HFFc6 (cell line): ENCODE measurements at regions not wholly inside any gene's neighbourhood (a gene's known extent, or its start where the extent isn't known, plus 50 kb on each side); places are given as distances from the start of the nearest gene placed in this dataset.

ENCODE experiments used
- DNase-seq: peaks from one replicate; pipeline ENCODE4 v3.0.0-alpha.2; 2018
- H3K27ac Mint-ChIP-seq: 2 replicates; pipeline ENCODE4 v1.8.0; 2020; ENCODE audit warnings: mild to moderate bottlenecking, mixed read lengths
- H3K27me3 Mint-ChIP-seq: 2 replicates; pipeline ENCODE4 v1.8.0; 2021; ENCODE audit warnings: mild to moderate bottlenecking, moderate library complexity, mixed read lengths; ENCODE audit not compliant: insufficient read depth
- H3K36me3 Mint-ChIP-seq: 2 replicates; pipeline ENCODE4 v1.8.0; 2021; ENCODE audit warnings: low read depth, mixed read lengths
- H3K4me1 Mint-ChIP-seq: 2 replicates; pipeline ENCODE4 v1.8.0; 2020; ENCODE audit warnings: low read depth, mixed read lengths
- H3K4me3 Mint-ChIP-seq: 2 replicates; pipeline ENCODE4 v1.8.0; 2020; ENCODE audit warnings: mild to moderate bottlenecking, moderate library complexity, mixed read lengths
- H3K9me3 Mint-ChIP-seq: 2 replicates; pipeline ENCODE4 v1.8.0; 2020; ENCODE audit warnings: mild to moderate bottlenecking, mixed read lengths
- CTCF ChIP-seq: fragments of 200-600 bp; sonication (generic); IDR thresholded peaks from 2 replicates; pipeline ENCODE4 v1.5.0; 2021; ENCODE audit warnings: antibody characterized with exemption, mild to moderate bottlenecking

DNA sequence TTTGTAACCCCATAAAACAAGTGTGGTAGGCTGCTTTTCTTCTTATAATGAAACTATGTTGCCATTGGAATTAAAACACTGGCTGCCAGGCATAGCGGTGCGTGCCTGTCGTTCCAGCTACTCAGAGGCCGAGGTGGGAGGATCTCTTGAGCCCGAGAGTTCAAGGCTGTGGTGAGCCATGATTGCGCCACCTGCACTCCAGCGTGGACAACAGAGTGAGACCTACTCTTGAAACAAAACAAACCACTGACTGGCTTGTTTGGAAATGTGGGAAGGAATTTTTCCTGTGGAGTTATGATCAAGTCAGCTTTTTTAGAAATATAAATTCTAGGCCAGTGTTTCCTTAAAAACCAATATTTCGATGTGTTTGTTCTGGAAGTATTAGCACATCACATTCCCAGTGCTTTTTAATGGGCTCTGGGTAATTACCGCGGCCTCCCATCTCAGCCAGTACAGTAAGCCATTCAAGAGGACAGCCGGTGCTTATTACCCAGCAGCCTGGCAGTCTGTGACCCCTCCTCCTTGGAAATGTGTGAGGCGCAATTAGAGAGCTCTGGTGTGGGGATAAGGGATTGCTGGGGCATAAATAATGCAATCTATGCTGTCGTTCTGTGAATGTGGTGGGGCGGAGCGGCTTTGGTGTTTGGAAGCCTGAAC, 58.3 kb upstream of the TRAK1 start:
- Mint-ChIP-seq H3K4me3 (peak overlapping the region; percentile 66), H3K9me3 (no peaks in the 10 kb centered on the region), H3K4me1 (peaks cover 84% of the 10 kb centered on the region), H3K27me3 (no peaks in the 10 kb centered on the region; the same call in 1 of the 2 replicates), H3K27ac (peak overlapping the region; percentile 83), H3K36me3 (peaks cover 29% of the 10 kb centered on the region)
- peak; percentile 97 for DNase-seq
- peak; percentile 25; the same call in 1 of the 2 replicates for TF ChIP-seq CTCF

DNA sequence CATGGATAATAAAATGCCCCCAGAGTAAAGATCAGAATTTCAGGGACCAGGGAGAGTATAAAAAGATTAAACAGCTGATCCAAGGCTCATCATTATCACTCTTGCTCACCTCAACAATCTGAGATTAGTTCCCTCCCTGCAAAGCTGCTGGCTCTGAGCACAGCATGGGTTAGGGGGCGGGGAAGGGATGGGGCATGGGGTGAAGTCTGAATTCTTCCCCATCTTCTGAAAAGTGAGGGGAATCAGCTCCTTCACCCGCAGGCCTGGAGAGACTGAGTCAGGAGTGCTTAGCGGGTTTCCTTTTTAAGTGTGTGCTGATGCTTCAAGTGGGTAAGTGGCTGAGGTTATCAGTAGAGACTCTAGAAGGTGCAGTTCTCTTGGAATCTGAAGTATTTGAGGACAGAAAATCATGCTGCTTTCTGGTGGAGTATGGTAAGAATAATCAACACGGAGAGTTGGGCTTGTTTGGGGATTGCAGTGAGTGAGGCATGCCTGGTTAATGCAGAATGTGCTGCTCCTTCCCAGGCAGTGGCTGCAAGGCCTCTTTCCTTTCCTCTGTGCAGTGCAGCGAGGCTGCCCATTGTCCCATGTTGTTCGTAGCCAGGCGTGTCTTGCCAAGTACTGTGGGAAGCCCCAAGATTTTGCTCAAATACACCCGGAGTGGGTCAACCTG, 59.2 kb upstream of the TRAK1 start:
- H3K4me1 Mint-ChIP-seq = peaks cover 76% of the 10 kb centered on the region
- H3K27ac Mint-ChIP-seq = peak overlapping the region; percentile 83
- TF ChIP-seq CTCF = no peak
- no peaks in the 10 kb centered on the region for H3K9me3 Mint-ChIP-seq
- peak overlapping the region; percentile 66 for H3K4me3 Mint-ChIP-seq
- peak; percentile 41 for DNase-seq
- no peaks in the 10 kb centered on the region; the same call in 1 of the 2 replicates for H3K27me3 Mint-ChIP-seq
- peaks cover 27% of the 10 kb centered on the region for H3K36me3 Mint-ChIP-seq

- Mint-ChIP-seq H3K27me3 (no peaks in the 10 kb centered on the region; the same call in 1 of the 2 replicates), H3K4me1 (peaks cover 76% of the 10 kb centered on the region), H3K27ac (peak overlapping the region; percentile 5; the same call in 1 of the 2 replicates), H3K36me3 (peaks cover 9% of the 10 kb centered on the region; the same call in 1 of the 2 replicates), H3K9me3 (no peaks in the 10 kb centered on the region), H3K4me3 (no peak overlapping the region)
- DNase-seq = no peak
- TF ChIP-seq CTCF = no peak
Observed at GRCh38 chr3:42028474-42028873, 62.7 kb upstream of the TRAK1 start.

- Mint-ChIP-seq H3K27ac (no peak overlapping the region), H3K4me1 (peaks cover 73% of the 10 kb centered on the region)
Observed at GRCh38 chr3:42027571-42027970, 63.6 kb upstream of the TRAK1 start.

More at GRCh38 chr3:42027571-42027970, 63.6 kb upstream of the TRAK1 start:
- Mint-ChIP-seq H3K36me3 (peaks cover 13% of the 10 kb centered on the region; the same call in 1 of the 2 replicates), H3K9me3 (no peaks in the 10 kb centered on the region), H3K27me3 (no peaks in the 10 kb centered on the region; the same call in 1 of the 2 replicates), H3K4me3 (no peak overlapping the region)
- no peak for TF ChIP-seq CTCF
- DNase-seq = no peak
